K562 (cell line): ENCODE measurements at regions not wholly inside any gene's neighbourhood (a gene's known extent, or its start where the extent isn't known, plus 50 kb on each side); places are given as distances from the start of the nearest gene placed in this dataset.

Source experiments
- ATAC-seq: fragments of 200-7000 bp; cut with Tn5 transposase; 3 replicates; pipeline ENCODE4 v1.9.1; 2020; ENCODE audit warnings: moderate library complexity
- BruUV-seq: library from RNA; stranded (reverse); fragments of 400-500 nt; replicated peaks from 2 replicates; lab custom pipeline; 2021; lab: Mats Ljungman, UMichigan
- CTCF ChIA-PET: fragments of 300-600 bp; formaldehyde crosslinking; extraction: SDS; loops from one replicate; lab custom pipeline; 2021; ENCODE audit warnings: low intra/inter-chr PET ratio; lab: Yijun Ruan, JAX
- POLR2A ChIA-PET: fragments of 300-600, 350-650 bp; sonication (Branson Sonifier 250); formaldehyde crosslinking; extraction: SDS; loops from one replicate; lab custom pipeline; 2021; ENCODE audit warnings: antibody characterized with exemption, inconsistent platforms; lab: Yijun Ruan, JAX
- DNase-seq, 4 experiments: peaks; one replicate each; pipeline versions ENCODE4 v3.0.0 to v3.0.0-alpha.2; 2011 to 2018; ENCODE audit warnings: low spot score in 3 of 4, mixed read lengths in 3 of 4; ENCODE audit errors: extremely low read depth in 1 of 4
- FAIRE-seq: peaks from 2 replicates; lab custom pipeline; 2011; peaks lifted over from hg19 to GRCh38; lab: Jason Lieb, UNC
- H2AFZ ChIP-seq: 2 replicates; pipeline ENCODE4 v1.6.0; 2011; ENCODE audit warnings: low read depth, low read length, control low read depth, inconsistent platforms
- H3K27ac ChIP-seq: fragments of 200-600 bp; 3 replicates; pipeline ENCODE4 v1.8.0; 2011; ENCODE audit warnings: low read depth, mild to moderate bottlenecking, control low read depth, inconsistent platforms, low read length, moderate library complexity, mixed read lengths; ENCODE audit errors: extremely low read depth
- H3K27me3 ChIP-seq, 2 experiments: fragments of 300-600 bp in 1 of 2; 2 replicates in 1 of 2; 3 replicates in 1 of 2; pipeline versions ENCODE4 v1.6.0 to v1.8.0; 2011; ENCODE audit warnings: inconsistent platforms in 2 of 2, low read length in 2 of 2, mild to moderate bottlenecking in 1 of 2, mixed read lengths in 1 of 2, moderate library complexity in 1 of 2; ENCODE audit not compliant: control insufficient read depth in 2 of 2, insufficient read depth in 2 of 2
- H3K36me3 ChIP-seq: fragments of 300-600 bp; 3 replicates; pipeline ENCODE4 v1.8.0; 2011; ENCODE audit warnings: mild to moderate bottlenecking, low read length, inconsistent platforms; ENCODE audit not compliant: control insufficient read depth, insufficient read depth
- H3K4me1 ChIP-seq, 2 experiments: fragments of 200-600 bp in 1 of 2; replicated peaks in 1 of 2; 2 replicates in 1 of 2; 3 replicates in 1 of 2; pipeline versions ENCODE4 v1.5.1 to v1.8.0; 2011; ENCODE audit warnings: inconsistent platforms in 2 of 2, low read length in 2 of 2, mild to moderate bottlenecking in 1 of 2, mixed read lengths in 1 of 2, moderate library complexity in 1 of 2; ENCODE audit not compliant: control insufficient read depth in 2 of 2, insufficient read depth in 2 of 2
- H3K4me2 ChIP-seq: 2 replicates; pipeline ENCODE4 v1.6.1; 2011; ENCODE audit warnings: low read length, control low read depth, inconsistent platforms, mixed read lengths; ENCODE audit not compliant: insufficient read depth
- H3K4me3 ChIP-seq: fragments of 200-600 bp; sonication (generic), shearing (Covaris generic); 2 replicates; pipeline ENCODE4 v1.5.1; 2016; ENCODE audit warnings: control low read depth, inconsistent platforms
- H3K79me2 ChIP-seq: fragments of 200-600 bp; 3 replicates; pipeline ENCODE4 v1.8.0; 2011; ENCODE audit warnings: low read length, inconsistent platforms; ENCODE audit not compliant: control insufficient read depth, insufficient read depth
- H3K9ac ChIP-seq, 2 experiments: 2 replicates each; pipeline versions ENCODE4 v1.6.0 to v1.6.1; 2011; ENCODE audit warnings: low read depth in 2 of 2, low read length in 2 of 2, control low read depth in 1 of 2, inconsistent platforms in 1 of 2, mild to moderate bottlenecking in 1 of 2, mixed read lengths in 1 of 2; ENCODE audit not compliant: insufficient read depth in 1 of 2
- H3K9me1 ChIP-seq: one replicate; pipeline ENCODE4 v1.6.0; 2011; ENCODE audit warnings: inconsistent platforms, mild to moderate bottlenecking, low read length, moderate library complexity; ENCODE audit not compliant: control insufficient read depth, insufficient read depth
- H3K9me3 ChIP-seq: replicated peaks from 2 replicates; pipeline ENCODE4 v1.5.1; 2011; ENCODE audit warnings: low read depth, low read length, inconsistent platforms; ENCODE audit not compliant: control insufficient read depth, insufficient read depth
- H4K20me1 ChIP-seq: replicated peaks from 2 replicates; pipeline ENCODE4 v1.6.1; 2011; ENCODE audit warnings: low read length, inconsistent platforms, mixed read lengths; ENCODE audit not compliant: control insufficient read depth, insufficient read depth
- MCM7 ChIP-seq, 2 experiments: fragments of 450-650 bp; IDR thresholded peaks; 2 replicates each; pipeline ENCODE4 v1.6.1; 2016 to 2018
- PBX2 ChIP-seq, 2 experiments: IDR thresholded peaks in 1 of 2; conservative IDR thresholded peaks in 1 of 2; 2 replicates each; pipeline ENCODE4 v1.6.1; 2016; ENCODE audit warnings: low read depth in 2 of 2, mild to moderate bottlenecking in 1 of 2, missing compliant biosample characterization in 1 of 2, missing genetic modification characterization in 1 of 2, moderate library complexity in 1 of 2
- THRB ChIP-seq: fragments of 450-650 bp; formaldehyde crosslinking; conservative IDR thresholded peaks from 2 replicates; pipeline ENCODE4 v1.4.0; 2022; ENCODE audit warnings: mild to moderate bottlenecking, missing genetic modification characterization
- in situ Hi-C: fragments of 300-500 bp; cut with MboI; formaldehyde crosslinking; loops from 4 replicates; pipeline ENCODE4 v1.15.0; 2018; ENCODE audit warnings: inconsistent platforms, mixed read lengths
- intact Hi-C: fragments of 100-400 bp; cut with micrococcal nuclease; formaldehyde crosslinking; loops from 2 replicates; pipeline ENCODE4 v1.14.2; 2022

DNA sequence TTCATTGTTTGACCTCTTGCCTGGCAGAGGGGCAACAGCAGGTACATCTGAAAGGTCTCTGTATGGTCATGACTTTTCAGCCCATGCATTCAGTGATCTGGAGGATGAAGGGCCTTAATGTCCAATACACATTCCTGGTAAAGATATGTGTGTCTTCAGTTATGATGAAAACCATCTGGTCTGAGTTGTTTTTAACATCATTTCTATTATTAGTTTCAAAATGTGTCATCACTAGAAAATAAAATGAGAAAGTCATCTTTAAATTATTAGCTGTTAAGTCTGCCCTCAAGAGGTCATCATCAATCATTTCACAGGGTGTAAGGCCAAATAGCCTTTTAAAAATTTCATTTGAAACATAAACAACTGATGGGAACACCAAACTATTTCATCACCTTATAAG, 92.1 kb upstream of the PLSCR4 start:
- H3K9me3 ChIP-seq = no peaks in the 10 kb centered on the region
- no peak overlapping the region for H3K4me2 ChIP-seq
- H4K20me1 ChIP-seq = no peaks in the 10 kb centered on the region
- intact Hi-C loops = no loop called here
- no peaks in the 10 kb centered on the region for H3K27me3 ChIP-seq
- CTCF ChIA-PET = no interaction called here
- no peaks in the 10 kb centered on the region for H3K36me3 ChIP-seq
- TF ChIP-seq PBX2 (CRISPR knock-in tag; IDR thresholded peaks at IDR 0.05; ENCODE audit: low read depth) = no peak
- TF ChIP-seq PBX2 (tag; conservative IDR thresholded peaks at IDR 0.05; ENCODE audit: low read depth) = no peak
- no peak for TF ChIP-seq MCM7 (IDR thresholded peaks at IDR 0.05)
- no peak for TF ChIP-seq THRB (CRISPR knock-in tag)
- no peaks in the 10 kb centered on the region for H3K9me1 ChIP-seq
- DNase-seq (no peak), FAIRE-seq (no peak), ATAC-seq (no peak)
- no peak overlapping the region for H3K27ac ChIP-seq
- no peak overlapping the region for H3K9ac ChIP-seq
- H2AFZ ChIP-seq = no peak overlapping the region
- POLR2A ChIA-PET = no interaction called here
- H3K4me1 ChIP-seq = no peaks in the 10 kb centered on the region
- BruUV-seq = no TSS peak
- no peaks in the 10 kb centered on the region for H3K79me2 ChIP-seq
- no peak overlapping the region for H3K4me3 ChIP-seq
- in situ Hi-C loops = loop anchor here (25.0 kb wide), 1 partner anchor 244 kb away; no protein-coding TSS in a partner anchor
